Mucosa of descending colon (tissue), 3 donors: ENCODE measurements at regions not wholly inside any gene's neighbourhood (a gene's known extent, or its start where the extent isn't known, plus 50 kb on each side); places are given as distances from the start of the nearest gene placed in this dataset.

ENCODE experiments used
- ATAC-seq: fragments of 200-7000 bp; cut with Tn5 transposase; one replicate; pipeline ENCODE4 v1.9.1; 2020; ENCODE audit warnings: mild to moderate bottlenecking, moderate library complexity
- DNase-seq, 3 donors: peaks; one replicate each; pipeline ENCODE4 v3.0.0-alpha.2; 2020
- H3K36me3 ChIP-seq: fragments of 200-600 bp; one replicate; pipeline ENCODE4 v1.8.0; 2021; ENCODE audit warnings: low read depth, mild to moderate bottlenecking
- H3K4me1 ChIP-seq: fragments of 200-600 bp; one replicate; pipeline ENCODE4 v1.8.0; 2021; ENCODE audit warnings: low read depth, mild to moderate bottlenecking
- H3K4me3 ChIP-seq: fragments of 200-600 bp; one replicate; pipeline ENCODE4 v1.8.0; 2021; ENCODE audit warnings: mild to moderate bottlenecking
- H3K9me3 ChIP-seq: fragments of 200-600 bp; one replicate; pipeline ENCODE4 v1.8.0; 2021; ENCODE audit warnings: mild to moderate bottlenecking
- CTCF ChIP-seq: fragments of 200-600 bp; IDR thresholded peaks from one replicate; pipeline ENCODE4 v1.8.0; 2022; ENCODE audit warnings: antibody characterized with exemption, mild to moderate bottlenecking
- intact Hi-C, 2 donors: fragments of 100-400 bp; cut with DNase I in 1 of 2; cut with micrococcal nuclease in 1 of 2; formaldehyde crosslinking; loops; one replicate each; pipeline versions ENCODE4 v1.11.0 to v1.11.1; 2022; cut with DNase I, micrococcal nuclease
- donor health status: DM: no; HTN: no; CAD: no; lungs with moderate emphysema.
- donor health status: DM: no; HTN: no; CAD: no.
- donor health status: DM: no; HTN: yes; CAD: no.

DNA sequence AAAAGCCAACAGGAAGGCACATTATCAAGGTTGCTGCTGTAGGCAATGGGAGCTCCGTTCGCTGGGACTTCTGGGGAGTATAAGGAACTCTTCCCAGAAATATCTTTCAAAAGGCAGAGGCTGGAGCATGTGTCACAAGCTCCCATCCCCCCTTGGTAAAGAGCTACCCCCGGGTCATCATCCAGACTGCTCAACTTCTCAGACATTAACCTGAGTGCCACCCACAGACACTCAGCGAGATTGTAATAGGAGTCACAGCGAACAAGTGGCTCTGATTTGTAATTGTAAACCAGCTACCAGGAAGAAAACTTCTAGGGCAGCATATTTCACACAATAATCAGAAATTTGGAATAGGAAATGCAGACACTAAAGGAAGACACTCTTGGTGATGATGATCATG, 290.2 kb upstream of the PARD3B start:
- ATAC-seq: no peak
- Histone ChIP-seq H3K4me3 (no peak overlapping the region), H3K36me3 (no peaks in the 10 kb centered on the region), H3K9me3 (no peaks in the 10 kb centered on the region), H3K4me1 (no peaks in the 10 kb centered on the region)
- TF ChIP-seq CTCF: no peak
- DNase-seq: no peak
- intact Hi-C loops: loop anchor here in 1 of 2 donors (10.0 kb wide), 1 partner anchor 1420 kb away; no protein-coding TSS in a partner anchor

- TF ChIP-seq CTCF: no peak
These were observed 289.7 kb upstream of the PARD3B start for GRCh38 chr2:204255526-204255925.

GRCh38 chr2:204257781-204258180, 287.5 kb upstream of the PARD3B start:
- H3K4me1 ChIP-seq: no peaks in the 10 kb centered on the region
- intact Hi-C loops: loop anchor here in 1 of 2 donors (10.0 kb wide), 1 partner anchor 1417 kb away; no protein-coding TSS in a partner anchor
- no peak for TF ChIP-seq CTCF
- no peaks in the 10 kb centered on the region for H3K9me3 ChIP-seq
- DNase-seq: no peak
- H3K4me3 ChIP-seq: no peak overlapping the region
- H3K36me3 ChIP-seq: no peaks in the 10 kb centered on the region
- no peak for ATAC-seq

More at GRCh38 chr2:204255526-204255925, 289.7 kb upstream of the PARD3B start:
- DNase-seq (no peak), ATAC-seq (no peak)
- Histone ChIP-seq H3K36me3 (no peaks in the 10 kb centered on the region), H3K4me3 (no peak overlapping the region), H3K9me3 (no peaks in the 10 kb centered on the region), H3K4me1 (no peaks in the 10 kb centered on the region)
- intact Hi-C loops: loop anchor here in 1 of 2 donors (10.0 kb wide), 1 partner anchor 1419 kb away; no protein-coding TSS in a partner anchor

- intact Hi-C loops: loop anchor here in 1 of 2 donors (10.0 kb wide), 1 partner anchor 1416 kb away; no protein-coding TSS in a partner anchor
These were observed 286.4 kb upstream of the PARD3B start for GRCh38 chr2:204258890-204259289.

DNA sequence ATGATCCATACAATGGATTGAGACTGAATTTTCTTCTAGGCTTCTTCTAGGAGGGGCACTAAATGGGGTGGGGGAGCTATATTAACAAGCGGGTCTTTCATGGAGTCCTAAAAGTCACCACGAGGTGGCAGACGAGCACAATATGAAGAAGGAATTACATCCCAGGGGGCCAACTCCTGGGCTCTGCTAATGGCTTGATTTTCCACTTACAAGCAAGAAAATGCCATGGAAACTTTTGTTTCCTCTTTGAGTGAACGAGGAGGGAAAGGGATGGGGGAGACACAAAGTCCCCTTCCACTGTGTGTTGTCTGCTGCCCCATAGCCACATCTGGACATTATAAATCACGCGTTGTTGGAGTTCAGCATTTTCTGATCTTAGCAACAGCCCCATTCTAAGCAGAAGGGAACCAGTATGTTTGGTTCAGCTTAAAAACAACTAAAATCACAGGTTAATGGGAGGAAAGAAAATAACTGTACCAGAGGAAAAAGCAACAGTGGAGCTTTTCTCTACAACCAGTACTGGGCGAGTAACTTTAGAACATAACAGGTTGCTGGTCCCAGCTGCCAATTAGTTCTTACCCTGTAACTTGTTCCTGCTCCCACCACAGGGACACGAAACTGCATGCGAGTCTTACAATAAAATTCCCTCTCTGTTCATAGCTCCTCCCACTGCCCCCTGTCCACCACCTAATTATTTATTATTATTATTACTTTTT, 285.0 kb upstream of the PARD3B start:
- peak; percentile 52 for ATAC-seq
- DNase-seq: peak in 2 of 3 donors; percentile 31 to 83
- no peaks in the 10 kb centered on the region for H3K9me3 ChIP-seq
- H3K4me1 ChIP-seq: no peaks in the 10 kb centered on the region
- TF ChIP-seq CTCF: peak; percentile 28
- H3K4me3 ChIP-seq: no peak overlapping the region
- intact Hi-C loops: no loop called here
- H3K36me3 ChIP-seq: no peaks in the 10 kb centered on the region

More at GRCh38 chr2:204258890-204259289, 286.4 kb upstream of the PARD3B start:
- H3K4me1 ChIP-seq: no peaks in the 10 kb centered on the region
- DNase-seq (no peak), ATAC-seq (peak; percentile 59)
- TF ChIP-seq CTCF: no peak
- H3K4me3 ChIP-seq: no peak overlapping the region
- no peaks in the 10 kb centered on the region for H3K36me3 ChIP-seq
- no peaks in the 10 kb centered on the region for H3K9me3 ChIP-seq
